HEK293T (cell line): ENCODE measurements at regions not wholly inside any gene's neighbourhood (a gene's known extent, or its start where the extent isn't known, plus 50 kb on each side); places are given as distances from the start of the nearest gene placed in this dataset.

Source experiments
- CTCF ChIA-PET: fragments of 350-600 bp; formaldehyde crosslinking; extraction: SDS; loops from one replicate; lab custom pipeline; 2021; ENCODE audit warnings: antibody characterized with exemption, inconsistent platforms; lab: Yijun Ruan, JAX
- POLR2A ChIA-PET: fragments of 350-600 bp; formaldehyde crosslinking; extraction: SDS; loops from one replicate; lab custom pipeline; 2020; ENCODE audit warnings: antibody characterized with exemption, inconsistent platforms; lab: Yijun Ruan, JAX
- DNase-seq: peaks from one replicate; pipeline ENCODE4 v3.0.0; 2012; ENCODE audit warnings: mixed read lengths; ENCODE audit errors: extremely low spot score
- ARNT ChIP-seq: fragments of 450-650 bp; IDR thresholded peaks from 2 replicates; pipeline ENCODE4 v1.6.1; 2017; ENCODE audit warnings: mild to moderate bottlenecking
- BHLHE40 ChIP-seq: fragments of 450-650 bp; IDR thresholded peaks from 2 replicates; pipeline ENCODE4 v1.6.1; 2016; ENCODE audit warnings: mild to moderate bottlenecking, moderate library complexity, borderline replicate concordance
- CTBP1 ChIP-seq: fragments of 450-650 bp; IDR thresholded peaks from 2 replicates; pipeline ENCODE4 v1.6.1; 2016; ENCODE audit warnings: borderline replicate concordance
- ELF4 ChIP-seq: fragments of 450-650 bp; IDR thresholded peaks from 2 replicates; pipeline ENCODE4 v1.6.1; 2017; ENCODE audit warnings: antibody characterized with exemption
- FOXA1 ChIP-seq: fragments of 450-650 bp; IDR thresholded peaks from 2 replicates; pipeline ENCODE4 v1.6.1; 2016; ENCODE audit warnings: mild to moderate bottlenecking
- FOXK2 ChIP-seq: fragments of 450-650 bp; IDR thresholded peaks from 2 replicates; pipeline ENCODE4 v1.6.1; 2016; ENCODE audit warnings: mild to moderate bottlenecking
- FOXM1 ChIP-seq: fragments of 450-650 bp; IDR thresholded peaks from 2 replicates; pipeline ENCODE4 v1.6.1; 2017; ENCODE audit warnings: mild to moderate bottlenecking, borderline replicate concordance
- HDGF ChIP-seq: fragments of 450-650 bp; IDR thresholded peaks from 2 replicates; pipeline ENCODE4 v1.6.1; 2017; ENCODE audit warnings: antibody characterized with exemption, borderline replicate concordance
- L3MBTL2 ChIP-seq: fragments of 450-650 bp; conservative IDR thresholded peaks from 2 replicates; pipeline ENCODE4 v1.6.1; 2016; ENCODE audit warnings: mild to moderate bottlenecking
- LEF1 ChIP-seq: fragments of 450-650 bp; IDR thresholded peaks from 2 replicates; pipeline ENCODE4 v1.6.1; 2017; ENCODE audit warnings: mild to moderate bottlenecking, borderline replicate concordance
- NFRKB ChIP-seq: fragments of 450-650 bp; IDR thresholded peaks from 2 replicates; pipeline ENCODE4 v1.6.1; 2016; ENCODE audit warnings: mild to moderate bottlenecking, moderate library complexity
- PKNOX1 ChIP-seq: fragments of 450-650 bp; IDR thresholded peaks from 2 replicates; pipeline ENCODE4 v1.6.1; 2016
- SP1 ChIP-seq: fragments of 450-650 bp; IDR thresholded peaks from 2 replicates; pipeline ENCODE4 v1.6.1; 2017
- SUZ12 ChIP-seq: fragments of 450-650 bp; IDR thresholded peaks from 2 replicates; pipeline ENCODE4 v1.6.1; 2016; ENCODE audit warnings: mild to moderate bottlenecking
- TARDBP ChIP-seq: fragments of 450-650 bp; IDR thresholded peaks from 2 replicates; pipeline ENCODE4 v1.6.1; 2016
- ZNF384 ChIP-seq: fragments of 450-650 bp; IDR thresholded peaks from 2 replicates; pipeline ENCODE4 v1.6.1; 2016

GRCh38 chr5:142445266-142445665 lies 120.4 kb upstream of the SPRY4 start:
- ChIA-PET CTCF (no interaction called here), POLR2A (no interaction called here)
- no peak for DNase-seq
- TF ChIP-seq LEF1 (no peak), HDGF (no peak), TARDBP (no peak), SUZ12 (no peak), FOXK2 (no peak), FOXM1 (no peak), ZNF384 (no peak), ARNT (no peak), PKNOX1 (no peak), CTBP1 (no peak), BHLHE40 (no peak)

GRCh38 chr5:142441616-142442015 lies 116.8 kb upstream of the SPRY4 start:
- DNase-seq: no peak
- ChIA-PET POLR2A (no interaction called here), CTCF (no interaction called here)
- TF ChIP-seq PKNOX1 (no peak), TARDBP (no peak)

GRCh38 chr5:142439207-142439860 lies 114.5 kb upstream of the SPRY4 start:
- CTCF ChIA-PET: interaction anchor here (0.8 kb wide), 1 partner anchor 68 kb away, joined by 3 read pairs; no protein-coding TSS in a partner anchor
- POLR2A ChIA-PET: no interaction called here
- DNase-seq: no peak
- TF ChIP-seq FOXK2: no peak
- TF ChIP-seq ARNT: no peak
- no peak for TF ChIP-seq L3MBTL2
- TF ChIP-seq ELF4: no peak
- no peak for TF ChIP-seq FOXA1
- TF ChIP-seq BHLHE40: no peak

GRCh38 chr5:142438573-142438972 lies 113.8 kb upstream of the SPRY4 start:
- DNase-seq: no peak
- ChIA-PET POLR2A (no interaction called here), CTCF (no interaction called here)
- TF ChIP-seq FOXM1 (no peak), SUZ12 (no peak), ARNT (no peak), PKNOX1 (no peak), ZNF384 (no peak), LEF1 (no peak), FOXK2 (no peak), CTBP1 (no peak), TARDBP (no peak), HDGF (no peak), BHLHE40 (no peak), L3MBTL2 (no peak), FOXA1 (no peak)

GRCh38 chr5:142437563-142437962 lies 112.7 kb upstream of the SPRY4 start:
- TF ChIP-seq LEF1: no peak
- no peak for TF ChIP-seq CTBP1
- TF ChIP-seq FOXA1: no peak
- no peak for TF ChIP-seq ELF4
- no peak for TF ChIP-seq FOXK2
- no peak for TF ChIP-seq ARNT
- TF ChIP-seq PKNOX1: no peak
- no peak for TF ChIP-seq BHLHE40
- no peak for TF ChIP-seq NFRKB
- TF ChIP-seq L3MBTL2: no peak
- no peak for TF ChIP-seq SUZ12
- no peak for TF ChIP-seq ZNF384
- TF ChIP-seq SP1: no peak
- no peak for TF ChIP-seq FOXM1
- no peak for TF ChIP-seq HDGF
- TF ChIP-seq TARDBP: no peak
- ChIA-PET POLR2A (no interaction called here), CTCF (no interaction called here)
- DNase-seq: no peak

GRCh38 chr5:142435410-142436115 lies 110.7 kb upstream of the SPRY4 start:
- POLR2A ChIA-PET: no interaction called here
- no peak for TF ChIP-seq SUZ12
- TF ChIP-seq ELF4: no peak
- TF ChIP-seq FOXK2: no peak
- TF ChIP-seq BHLHE40: no peak
- no peak for TF ChIP-seq SP1
- TF ChIP-seq TARDBP: no peak
- TF ChIP-seq LEF1: no peak
- no peak for TF ChIP-seq ARNT
- TF ChIP-seq HDGF: no peak
- TF ChIP-seq ZNF384: no peak
- no peak for TF ChIP-seq NFRKB
- no peak for TF ChIP-seq PKNOX1
- no peak for TF ChIP-seq FOXM1
- TF ChIP-seq L3MBTL2: no peak
- no peak for TF ChIP-seq CTBP1
- no peak for TF ChIP-seq FOXA1

More at GRCh38 chr5:142435410-142436115, 110.7 kb upstream of the SPRY4 start:
- CTCF ChIA-PET: no interaction called here
- DNase-seq: no peak
